ENCODE measurements at regions not wholly inside any gene's neighbourhood (a gene's known extent, or its start where the extent isn't known, plus 50 kb on each side); places are given as distances from the start of the nearest gene placed in this dataset.

- TF ChIP-seq, protein P1, sequence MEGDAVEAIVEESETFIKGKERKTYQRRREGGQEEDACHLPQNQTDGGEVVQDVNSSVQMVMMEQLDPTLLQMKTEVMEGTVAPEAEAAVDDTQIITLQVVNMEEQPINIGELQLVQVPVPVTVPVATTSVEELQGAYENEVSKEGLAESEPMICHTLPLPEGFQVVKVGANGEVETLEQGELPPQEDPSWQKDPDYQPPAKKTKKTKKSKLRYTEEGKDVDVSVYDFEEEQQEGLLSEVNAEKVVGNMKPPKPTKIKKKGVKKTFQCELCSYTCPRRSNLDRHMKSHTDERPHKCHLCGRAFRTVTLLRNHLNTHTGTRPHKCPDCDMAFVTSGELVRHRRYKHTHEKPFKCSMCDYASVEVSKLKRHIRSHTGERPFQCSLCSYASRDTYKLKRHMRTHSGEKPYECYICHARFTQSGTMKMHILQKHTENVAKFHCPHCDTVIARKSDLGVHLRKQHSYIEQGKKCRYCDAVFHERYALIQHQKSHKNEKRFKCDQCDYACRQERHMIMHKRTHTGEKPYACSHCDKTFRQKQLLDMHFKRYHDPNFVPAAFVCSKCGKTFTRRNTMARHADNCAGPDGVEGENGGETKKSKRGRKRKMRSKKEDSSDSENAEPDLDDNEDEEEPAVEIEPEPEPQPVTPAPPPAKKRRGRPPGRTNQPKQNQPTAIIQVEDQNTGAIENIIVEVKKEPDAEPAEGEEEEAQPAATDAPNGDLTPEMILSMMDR (IDR thresholded peaks at IDR 0.05), result no peak
- TF ChIP-seq POLR2A (IDR thresholded peaks at IDR 0.05), result no peak
- TF ChIP-seq POLR2AphosphoS5 (IDR thresholded peaks at IDR 0.05), result no peak
Observed at GRCh38 chr5:159459951-159460538, 129.8 kb upstream of the IL12B start.
